GM13976 (cell line): ENCODE measurements at regions not wholly inside any gene's neighbourhood (a gene's known extent, or its start where the extent isn't known, plus 50 kb on each side); places are given as distances from the start of the nearest gene placed in this dataset.

Source experiments
- DNase-seq: peaks from one replicate; pipeline ENCODE4 v3.0.0; 2012; ENCODE audit warnings: low spot score
- in situ Hi-C: fragments of 300-500 bp; cut with MboI; formaldehyde crosslinking; loops from one replicate; pipeline ENCODE4 v1.12.0; 2022; ENCODE audit warnings: low sequenced_read_pairs, mixed read lengths, inconsistent platforms; ENCODE audit not compliant: unreplicated experiment
- TF ChIP-seq, protein P1 (sequence below): IDR thresholded peaks from 2 replicates; pipeline ENCODE4 v1.5.1; 2012; ENCODE audit warnings: borderline replicate concordance, mild to moderate bottlenecking; ENCODE audit not compliant: insufficient read depth; ENCODE audit errors: extremely low read depth, missing control alignments, control extremely low read depth

DNA sequence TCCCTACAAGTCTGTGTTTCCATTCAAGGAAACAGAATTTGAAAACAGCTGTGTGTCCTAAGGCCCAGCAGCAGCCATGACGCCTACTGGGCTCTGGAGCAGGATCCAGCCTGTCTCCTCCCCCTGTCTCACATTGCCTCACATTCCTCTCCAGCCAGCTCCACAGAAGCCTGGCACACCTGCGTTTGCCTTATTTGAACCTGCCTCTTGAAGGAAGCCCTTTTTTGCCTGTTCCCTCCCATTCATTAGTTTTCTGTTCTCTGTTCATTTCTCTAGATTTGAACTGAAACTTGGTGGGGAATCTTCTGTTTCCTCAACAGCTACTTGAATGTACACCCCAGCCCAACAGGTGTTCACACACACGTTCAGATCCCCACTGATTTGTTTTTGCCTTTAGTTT lies 890.5 kb downstream of the TUSC7 start:
- in situ Hi-C loops, result no loop called here
- TF ChIP-seq, protein P1, sequence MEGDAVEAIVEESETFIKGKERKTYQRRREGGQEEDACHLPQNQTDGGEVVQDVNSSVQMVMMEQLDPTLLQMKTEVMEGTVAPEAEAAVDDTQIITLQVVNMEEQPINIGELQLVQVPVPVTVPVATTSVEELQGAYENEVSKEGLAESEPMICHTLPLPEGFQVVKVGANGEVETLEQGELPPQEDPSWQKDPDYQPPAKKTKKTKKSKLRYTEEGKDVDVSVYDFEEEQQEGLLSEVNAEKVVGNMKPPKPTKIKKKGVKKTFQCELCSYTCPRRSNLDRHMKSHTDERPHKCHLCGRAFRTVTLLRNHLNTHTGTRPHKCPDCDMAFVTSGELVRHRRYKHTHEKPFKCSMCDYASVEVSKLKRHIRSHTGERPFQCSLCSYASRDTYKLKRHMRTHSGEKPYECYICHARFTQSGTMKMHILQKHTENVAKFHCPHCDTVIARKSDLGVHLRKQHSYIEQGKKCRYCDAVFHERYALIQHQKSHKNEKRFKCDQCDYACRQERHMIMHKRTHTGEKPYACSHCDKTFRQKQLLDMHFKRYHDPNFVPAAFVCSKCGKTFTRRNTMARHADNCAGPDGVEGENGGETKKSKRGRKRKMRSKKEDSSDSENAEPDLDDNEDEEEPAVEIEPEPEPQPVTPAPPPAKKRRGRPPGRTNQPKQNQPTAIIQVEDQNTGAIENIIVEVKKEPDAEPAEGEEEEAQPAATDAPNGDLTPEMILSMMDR, result no peak
- no peak for DNase-seq

DNA sequence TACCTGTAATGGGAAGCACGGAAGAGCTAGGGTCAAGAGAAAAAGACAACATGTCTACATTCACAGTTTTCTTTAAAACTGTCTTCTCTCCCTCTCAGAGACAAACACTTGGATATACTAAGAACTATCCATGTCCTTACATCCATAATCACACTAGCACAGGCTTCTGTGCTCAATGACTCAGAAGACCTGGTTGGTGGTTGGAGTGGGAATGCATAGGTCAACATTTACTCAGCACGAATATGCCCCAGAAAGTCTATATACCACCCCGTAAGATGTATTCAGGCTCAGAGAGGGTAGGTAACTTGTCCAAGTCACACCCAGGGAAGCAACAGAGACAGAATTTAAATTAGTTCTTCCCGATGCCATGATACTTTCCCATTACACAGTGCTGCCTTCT lies 891.1 kb downstream of the TUSC7 start:
- DNase-seq, result no peak
- in situ Hi-C loops, result no loop called here
- TF ChIP-seq, protein P1, result no peak

DNA sequence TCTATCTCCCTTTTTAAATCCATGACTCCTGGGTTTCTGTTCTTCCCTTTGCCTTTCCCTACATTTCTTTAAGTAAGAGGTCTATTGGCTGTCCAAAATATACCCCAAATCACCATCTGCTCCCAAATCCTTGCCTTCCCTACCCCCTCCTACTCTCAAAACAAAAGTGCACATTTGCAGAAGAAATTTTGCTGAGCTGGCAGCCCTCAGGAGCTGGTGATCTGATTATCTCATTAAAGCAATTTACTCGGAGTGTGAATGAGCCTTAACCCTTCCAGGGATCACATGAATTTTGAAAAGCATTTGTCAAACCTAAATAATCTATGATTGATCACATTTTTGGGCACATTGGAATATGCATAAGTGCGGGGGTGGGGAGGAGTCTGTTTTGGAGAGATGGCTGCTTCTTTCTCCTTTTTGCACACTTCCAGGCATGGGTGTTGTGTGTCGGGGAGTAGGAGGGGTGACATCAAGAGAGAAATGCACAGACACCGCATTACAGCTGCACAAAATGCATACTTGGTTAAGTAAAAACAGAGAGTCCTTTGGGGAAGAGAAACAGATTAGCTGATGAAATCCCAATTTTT lies 892.6 kb downstream of the TUSC7 start:
- TF ChIP-seq, protein P1, result no peak
- in situ Hi-C loops, result no loop called here
- no peak for DNase-seq

DNA sequence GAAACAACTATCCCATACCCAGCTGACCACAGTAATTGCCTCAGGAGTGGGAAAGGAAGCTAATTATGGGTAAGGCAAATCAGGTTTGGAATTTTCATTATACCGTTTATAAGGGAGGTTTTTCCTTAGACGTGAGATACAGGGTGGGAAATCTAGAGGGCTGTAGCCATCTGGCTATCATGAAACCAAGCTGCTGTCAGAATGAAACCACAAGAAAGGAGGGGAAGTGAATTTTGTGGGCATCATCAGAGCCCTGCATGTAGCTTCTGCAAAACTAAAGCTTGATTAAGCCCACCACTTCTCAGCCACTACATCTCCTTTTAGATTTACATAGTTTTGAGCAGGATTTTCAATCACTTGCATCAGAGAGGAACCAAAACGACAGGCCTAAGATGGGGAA lies 893.5 kb downstream of the TUSC7 start:
- DNase-seq, result no peak
- TF ChIP-seq, protein P1, result no peak
- in situ Hi-C loops, result no loop called here

DNA sequence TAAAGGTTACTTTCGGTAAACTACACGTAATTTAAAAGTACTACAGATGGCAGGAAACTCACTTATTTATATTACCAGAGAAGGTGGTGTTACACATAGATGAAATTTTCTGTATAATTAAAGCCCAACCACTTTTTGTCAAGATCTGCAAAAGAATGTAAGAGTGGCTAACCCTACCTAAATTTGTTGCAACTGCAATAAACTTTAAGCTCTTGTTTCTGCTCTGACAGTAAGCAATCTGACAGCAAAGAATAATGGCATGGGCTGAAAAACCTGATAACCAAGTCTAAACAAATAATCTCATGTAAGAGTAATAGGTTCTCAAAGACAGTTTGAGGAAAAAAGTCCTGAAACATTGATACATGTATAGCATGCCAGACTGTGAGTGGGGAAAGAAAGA lies 897.3 kb downstream of the TUSC7 start:
- TF ChIP-seq, protein P1, result no peak
- in situ Hi-C loops, result no loop called here
- no peak for DNase-seq

DNA sequence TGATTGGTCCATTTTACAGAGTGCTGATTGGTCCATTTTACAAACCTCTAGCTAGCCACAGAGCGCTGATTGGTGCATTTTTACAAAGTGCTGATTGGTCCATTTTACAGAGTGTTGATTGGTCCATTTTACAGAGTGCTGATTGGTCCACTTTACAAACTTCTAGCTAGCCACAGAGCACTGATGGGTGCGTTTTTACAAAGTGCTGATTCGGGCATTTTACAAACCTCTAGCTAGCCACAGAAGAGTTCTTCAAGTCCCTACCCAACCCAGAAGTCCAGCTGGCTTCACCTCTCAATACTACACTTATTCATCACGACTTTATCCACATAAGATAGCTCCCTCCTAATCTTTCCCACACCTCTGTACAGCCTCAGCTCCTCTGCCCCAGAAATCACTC lies 899.8 kb downstream of the TUSC7 start:
- TF ChIP-seq, protein P1, result no peak
- DNase-seq, result no peak
- in situ Hi-C loops, result no loop called here
